ENCODE measurements at regions not wholly inside any gene's neighbourhood (a gene's known extent, or its start where the extent isn't known, plus 50 kb on each side); places are given as distances from the start of the nearest gene placed in this dataset.
"Not testable (repeated sequence)": the region's sequence is repeated elsewhere in the genome, so short reads cannot be mapped to it uniquely, and the experiment has no call there.

DNA sequence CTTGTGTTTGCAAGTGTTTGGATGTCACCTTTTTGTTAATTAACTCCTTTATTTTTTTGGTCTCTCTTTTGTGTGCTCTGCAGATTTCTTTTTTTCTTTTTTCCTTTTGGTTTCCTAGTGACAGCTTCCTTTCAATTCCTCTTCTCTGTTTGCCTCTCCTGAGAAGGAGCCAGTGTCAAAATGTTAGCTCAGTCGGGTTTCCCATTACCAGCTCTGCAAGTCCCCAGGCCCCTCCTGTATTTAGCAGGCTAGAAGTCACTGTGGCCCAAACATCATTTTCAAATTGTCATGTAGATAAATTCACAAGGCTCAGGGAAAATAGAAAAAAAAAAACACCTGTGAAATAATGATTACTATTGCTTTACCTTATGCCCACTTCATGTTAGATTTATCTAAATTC, 1621.6 kb downstream of the CDH8 start:
- DNase-seq (ENCODE audit: extremely low read depth in 1 of 2, low read depth in 1 of 2) = no peak

DNA sequence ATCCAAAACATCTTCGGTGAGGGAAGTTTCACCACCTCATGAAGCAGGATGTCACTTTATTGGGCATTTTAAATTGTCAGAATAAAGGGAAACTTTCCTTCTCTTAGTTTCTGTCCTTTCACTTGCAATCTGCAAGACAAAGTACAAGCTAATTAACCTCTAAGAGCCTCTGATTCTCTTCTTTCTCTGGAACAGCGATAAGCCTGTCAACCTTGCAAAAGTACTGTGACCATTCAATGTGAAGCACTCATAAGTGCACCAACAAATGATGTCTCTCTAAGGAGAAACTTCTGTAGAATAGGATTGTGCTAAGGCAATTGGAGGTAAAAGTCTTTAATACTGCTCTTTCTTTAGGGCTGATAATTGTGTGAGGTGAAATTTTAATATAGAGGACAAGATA, 1622.3 kb downstream of the CDH8 start:
- no peak for DNase-seq (ENCODE audit: extremely low read depth in 1 of 2, low read depth in 1 of 2)

DNA sequence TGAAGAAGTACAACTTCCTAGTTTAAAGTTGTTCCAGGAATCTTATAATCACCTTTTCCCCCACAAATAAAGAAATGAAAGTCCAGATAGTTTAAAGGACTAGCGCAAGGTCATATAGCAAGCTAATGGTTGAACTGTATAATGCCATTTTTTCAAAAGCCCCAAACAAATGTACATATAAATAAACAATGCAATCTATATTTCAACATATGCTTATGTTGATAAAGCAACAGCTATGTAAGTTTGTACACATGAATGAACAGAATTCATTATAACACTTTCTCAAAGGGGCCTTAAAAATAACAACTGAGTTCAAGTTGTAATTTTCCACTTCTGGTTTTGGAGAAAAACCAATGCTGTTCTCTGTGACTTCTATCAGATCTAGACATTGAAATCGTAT, 1628.6 kb downstream of the CDH8 start:
- DNase-seq (ENCODE audit: extremely low read depth in 1 of 2, low read depth in 1 of 2) = no peak

DNA sequence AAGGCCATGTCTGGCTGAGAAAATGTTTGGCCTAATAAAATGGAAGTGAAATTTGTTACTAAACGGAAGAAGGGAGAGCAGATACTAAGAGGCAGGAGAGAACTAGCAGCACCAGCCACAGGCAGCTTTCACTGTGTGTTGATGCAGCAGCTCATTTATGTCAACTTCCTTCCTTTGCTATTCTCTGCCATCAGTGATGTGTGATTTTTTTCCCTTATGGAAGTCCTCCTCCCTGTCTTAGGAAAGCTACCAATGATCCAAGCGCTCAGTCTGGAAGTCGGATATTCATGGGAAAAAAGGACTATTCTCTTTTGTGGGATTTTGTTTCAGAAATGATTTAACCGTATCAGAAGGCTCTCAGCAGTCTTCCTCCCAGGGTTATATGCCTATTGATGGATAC, 1629.2 kb downstream of the CDH8 start:
- no peak for DNase-seq (ENCODE audit: extremely low read depth in 1 of 2, low read depth in 1 of 2)

DNA sequence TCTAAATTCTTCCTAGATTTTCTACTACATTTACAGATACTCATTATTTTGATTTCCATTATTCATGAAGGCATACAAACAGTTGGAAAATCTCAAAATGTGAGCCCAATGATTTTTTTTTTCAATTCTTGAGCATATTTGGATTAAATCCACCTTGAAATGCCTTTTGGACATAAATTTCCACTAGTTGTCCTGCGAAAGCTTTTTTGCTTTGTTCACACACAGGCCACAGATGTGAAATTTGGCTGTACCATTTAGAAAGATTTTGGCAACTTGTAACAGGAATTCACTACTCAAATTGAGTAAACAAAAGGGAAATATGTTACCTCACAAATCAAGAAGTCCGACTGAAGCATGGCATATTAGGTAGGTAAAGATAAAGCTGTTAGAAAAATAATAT, 1631.0 kb downstream of the CDH8 start:
- no peak for DNase-seq (ENCODE audit: extremely low read depth in 1 of 2, low read depth in 1 of 2)

DNA sequence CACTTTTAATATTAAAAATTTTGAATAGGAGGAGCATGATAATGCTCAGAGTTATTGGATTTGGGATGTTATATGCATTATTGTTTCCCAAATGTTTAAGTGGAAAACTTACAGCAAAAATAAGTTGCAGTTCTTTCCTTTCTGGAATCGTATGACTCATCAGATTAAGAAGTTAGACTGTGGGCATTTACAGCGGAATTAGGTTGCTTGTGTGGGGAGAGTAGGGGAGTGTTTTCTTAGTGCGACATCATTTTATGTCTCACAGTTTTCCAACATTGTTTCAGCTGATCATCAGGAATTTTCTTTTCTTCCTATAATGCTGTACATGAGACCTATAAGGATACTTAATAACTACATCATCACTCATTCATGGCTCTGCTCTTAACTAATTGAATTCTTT, 1631.8 kb downstream of the CDH8 start:
- DNase-seq (ENCODE audit: extremely low read depth in 1 of 2, low read depth in 1 of 2) = no peak

DNA sequence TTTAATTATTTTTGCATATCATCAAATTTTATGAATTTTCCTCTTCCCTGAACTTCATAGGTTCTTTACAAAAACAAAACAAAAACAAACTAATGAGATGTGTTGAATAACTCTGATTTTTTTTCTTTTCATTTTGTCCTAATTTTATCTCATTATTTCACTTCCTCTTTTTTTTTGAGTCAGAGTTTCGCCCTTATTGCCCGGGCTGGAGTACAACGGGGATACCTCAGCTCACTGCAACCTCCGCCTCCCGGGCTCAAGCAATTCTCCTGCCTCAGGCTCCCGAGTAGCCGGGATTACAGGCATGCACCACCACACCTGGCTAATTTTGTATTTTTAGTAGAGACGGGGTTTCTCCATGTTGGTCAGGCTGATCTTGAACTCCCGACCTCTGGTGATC, 1633.3 kb downstream of the CDH8 start:
- DNase-seq (ENCODE audit: extremely low read depth in 1 of 2, low read depth in 1 of 2) = not testable (repeated sequence)

DNA sequence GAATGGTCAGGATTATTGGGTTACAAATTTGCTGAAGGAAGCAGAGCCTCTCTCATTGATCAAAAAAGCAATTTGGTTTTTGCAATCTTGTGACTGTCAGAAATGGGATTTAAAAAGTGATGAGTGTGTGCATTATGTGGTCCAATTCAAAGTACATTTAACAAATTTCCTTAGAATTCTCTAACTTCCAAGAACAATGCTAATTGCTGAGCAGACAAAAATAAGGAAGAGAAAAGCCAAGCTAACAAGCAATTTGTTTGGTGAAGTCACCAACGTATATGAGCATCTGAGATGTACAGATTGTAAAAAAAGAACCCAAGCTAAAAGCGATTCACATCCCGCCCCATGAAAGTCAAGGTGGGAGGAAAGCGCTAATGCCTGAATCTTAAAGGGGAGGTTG, 1643.9 kb downstream of the CDH8 start:
- DNase-seq (ENCODE audit: extremely low read depth in 1 of 2, low read depth in 1 of 2) = no peak

DNA sequence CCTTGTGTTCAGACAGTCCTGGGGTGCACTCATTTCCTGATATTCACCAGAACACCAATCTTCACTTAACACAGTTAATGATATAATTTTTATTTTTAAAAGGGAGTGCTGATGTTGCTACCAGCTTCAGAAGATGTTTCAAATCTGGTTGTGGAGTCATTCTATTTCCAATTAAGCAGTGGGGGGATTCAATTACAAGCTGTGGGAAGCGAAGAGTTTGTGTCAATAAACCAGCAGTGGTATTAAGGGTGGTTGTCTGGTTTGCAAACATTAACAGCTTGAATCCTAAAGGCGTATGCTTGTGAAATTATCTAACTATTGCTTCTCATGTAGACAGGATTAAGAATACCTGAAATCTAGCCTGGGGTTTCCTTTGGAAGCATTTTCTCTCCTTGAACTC, 1637.5 kb upstream of the GOT2 start:
- no peak for DNase-seq (ENCODE audit: extremely low read depth in 1 of 2, low read depth in 1 of 2)

DNA sequence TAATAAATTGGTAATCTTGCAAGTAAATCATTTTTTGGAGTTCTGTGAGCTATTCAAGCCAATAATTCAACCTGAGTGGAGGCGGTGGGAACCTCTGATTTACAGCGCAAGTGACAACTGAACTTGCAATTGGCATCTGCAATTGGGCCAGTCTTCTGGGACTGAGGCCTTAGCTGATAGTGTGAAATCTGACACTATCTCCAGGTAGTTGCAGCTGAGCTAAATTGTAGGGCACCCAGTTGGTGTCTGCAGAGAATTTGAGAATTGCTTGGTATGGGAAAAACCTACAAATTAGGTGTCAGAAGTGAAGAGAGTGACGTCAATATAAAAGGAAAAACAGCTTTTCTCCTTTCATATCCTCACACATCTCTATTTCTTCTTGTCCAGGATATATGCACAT, 1633.6 kb upstream of the GOT2 start:
- no peak for DNase-seq (ENCODE audit: extremely low read depth in 1 of 2, low read depth in 1 of 2)

DNA sequence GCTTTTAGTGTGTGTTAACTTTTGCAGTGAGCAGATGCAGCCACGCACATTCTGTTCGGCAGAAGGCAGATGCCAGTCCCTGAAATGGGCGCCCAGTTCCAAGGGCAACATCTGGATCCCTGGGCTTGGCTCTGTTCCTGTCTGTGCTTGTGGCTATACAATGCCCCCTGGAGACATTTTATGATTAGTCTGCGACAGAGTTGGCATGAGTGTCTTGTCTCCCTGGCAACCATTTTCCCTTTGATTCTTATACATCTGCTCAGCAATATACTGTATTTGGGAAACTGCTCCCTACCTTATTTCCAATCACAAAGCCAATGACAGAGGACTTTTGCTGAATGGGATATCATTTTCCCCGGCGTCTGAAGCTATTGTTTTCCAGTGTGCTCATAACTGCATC, 1629.5 kb upstream of the GOT2 start:
- DNase-seq (ENCODE audit: extremely low read depth in 1 of 2, low read depth in 1 of 2) = no peak

DNA sequence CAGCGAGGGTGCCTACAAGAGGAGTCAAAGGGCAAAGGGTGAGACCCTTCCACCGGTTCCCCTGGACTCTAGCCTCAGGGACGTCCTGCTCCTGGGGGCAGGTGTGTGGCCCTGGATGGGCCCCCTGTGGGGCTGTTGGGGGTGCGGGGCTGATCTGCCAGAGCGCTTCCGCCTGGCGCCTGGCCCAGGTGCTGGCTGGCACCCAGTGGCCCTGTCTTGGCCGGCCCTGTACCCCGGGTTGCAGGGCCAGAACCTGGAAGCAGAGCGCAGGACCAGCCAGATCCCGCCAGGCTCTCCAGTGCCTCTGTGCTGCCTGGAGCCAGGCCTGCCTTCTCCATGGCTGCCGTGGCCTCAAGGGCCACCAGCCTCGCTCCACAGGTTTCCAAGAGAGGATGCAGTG, 1625.8 kb upstream of the GOT2 start:
- DNase-seq (ENCODE audit: extremely low read depth in 1 of 2, low read depth in 1 of 2) = not testable (repeated sequence)

DNA sequence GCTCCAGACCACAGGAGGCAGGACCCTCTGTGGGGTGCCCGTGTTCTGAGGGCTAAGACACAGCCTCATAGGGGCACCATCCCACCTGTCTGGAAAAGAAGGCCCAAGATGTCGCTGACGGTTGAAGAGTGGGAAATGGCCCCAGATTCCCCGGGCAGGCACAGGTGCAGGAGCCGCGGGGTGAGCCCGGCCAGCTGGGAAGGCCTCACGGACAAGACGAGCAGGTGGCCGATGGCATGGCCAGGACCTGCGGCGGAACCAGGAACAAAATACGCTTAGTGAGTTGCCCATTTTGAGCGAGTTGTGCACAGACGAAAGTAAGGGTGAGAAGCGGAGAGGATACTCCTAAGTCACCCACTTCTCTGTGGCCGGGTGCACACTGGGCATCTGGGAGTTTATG, 1625.3 kb upstream of the GOT2 start:
- DNase-seq (ENCODE audit: extremely low read depth in 1 of 2, low read depth in 1 of 2) = not testable (repeated sequence)

DNA sequence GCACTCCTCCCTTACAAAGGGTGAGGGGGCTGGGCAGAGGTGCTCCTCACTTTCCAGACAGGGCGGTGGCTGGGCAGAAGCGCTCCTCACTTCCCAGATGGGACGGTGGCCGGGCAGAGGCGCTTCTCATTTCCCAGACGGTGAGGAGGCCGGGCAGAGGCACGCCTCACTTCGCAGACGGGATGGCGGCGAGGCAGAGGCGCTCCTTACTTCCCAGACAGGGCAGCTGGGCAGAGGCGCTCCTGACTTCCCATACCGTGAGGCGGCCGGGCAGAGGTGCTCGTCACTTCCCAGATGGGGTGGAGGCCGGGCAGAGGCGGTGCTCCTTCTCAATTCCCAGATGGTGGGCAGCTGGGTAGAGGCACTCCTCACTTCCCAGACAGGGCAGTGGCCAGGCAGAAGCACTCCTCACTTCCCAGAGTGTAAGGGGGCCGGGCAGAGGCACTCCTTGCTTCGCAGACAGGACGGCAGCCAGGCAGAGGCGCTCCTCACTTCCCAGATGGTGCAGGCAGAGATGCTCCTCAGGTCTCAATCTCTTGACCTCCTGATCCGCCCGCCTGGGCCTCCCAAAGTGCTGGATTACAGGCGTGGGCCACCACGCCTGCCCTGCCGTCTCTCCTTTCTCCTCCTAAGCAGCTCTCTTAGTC, 1623.9 kb upstream of the GOT2 start:
- DNase-seq (ENCODE audit: extremely low read depth in 1 of 2, low read depth in 1 of 2) = not testable (repeated sequence)

DNA sequence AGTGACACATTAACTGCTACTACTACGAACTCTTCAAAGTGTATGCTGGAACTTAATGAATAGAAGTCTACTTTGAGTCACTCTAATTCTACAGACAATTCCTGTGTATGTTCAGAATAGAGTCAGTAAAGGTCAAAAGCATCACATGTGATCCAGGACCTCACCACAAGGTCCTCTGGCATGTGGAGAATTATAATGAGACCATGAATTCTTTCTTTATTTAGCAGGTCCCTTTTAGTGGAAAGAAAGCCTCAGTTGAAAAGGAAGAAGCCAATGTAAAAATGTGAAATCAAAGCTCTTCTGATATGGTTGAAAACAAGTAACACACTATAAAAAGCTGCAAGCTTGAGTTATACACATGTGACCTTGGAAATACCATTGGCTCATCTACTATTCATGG, 1612.1 kb upstream of the GOT2 start:
- no peak for DNase-seq (ENCODE audit: extremely low read depth in 1 of 2, low read depth in 1 of 2)

DNA sequence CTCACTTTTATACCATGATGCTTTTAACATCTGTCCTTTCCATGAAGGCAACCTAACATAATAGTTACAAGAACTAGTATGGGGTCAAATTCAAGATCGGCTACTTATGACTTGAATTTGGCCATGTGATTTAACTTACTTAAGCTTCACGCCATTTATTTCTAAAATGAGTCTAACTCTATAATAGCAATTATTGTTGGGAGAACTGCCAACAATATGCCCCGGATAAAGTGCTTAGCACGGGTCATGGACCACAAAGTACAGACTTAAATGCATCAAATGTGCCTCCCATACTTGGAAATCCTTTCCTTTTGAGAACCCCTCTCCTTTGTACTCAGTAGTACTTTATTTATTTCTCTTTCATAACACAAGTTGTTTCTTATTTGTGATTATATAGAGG, 1603.6 kb upstream of the GOT2 start:
- DNase-seq (ENCODE audit: extremely low read depth in 1 of 2, low read depth in 1 of 2) = no peak

DNA sequence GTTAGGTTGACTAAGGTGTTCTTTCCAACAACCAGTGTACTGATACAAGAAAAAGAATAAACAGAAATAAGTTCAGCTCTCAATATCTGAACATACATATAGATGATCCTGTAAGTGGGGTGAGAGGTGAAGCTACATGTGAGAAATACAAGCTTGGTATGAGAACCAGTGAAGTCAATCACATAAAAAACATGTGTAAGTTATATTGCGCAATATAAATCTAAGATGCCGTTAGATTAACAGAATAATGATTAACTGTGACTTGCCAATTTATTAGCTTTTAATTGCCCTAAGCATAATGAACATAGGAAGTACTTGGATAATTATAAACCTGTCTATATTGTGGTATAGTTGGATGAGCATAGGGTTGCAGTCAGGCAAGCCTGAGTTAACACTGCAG, 1597.1 kb upstream of the GOT2 start:
- no peak for DNase-seq (ENCODE audit: extremely low read depth in 1 of 2, low read depth in 1 of 2)

DNA sequence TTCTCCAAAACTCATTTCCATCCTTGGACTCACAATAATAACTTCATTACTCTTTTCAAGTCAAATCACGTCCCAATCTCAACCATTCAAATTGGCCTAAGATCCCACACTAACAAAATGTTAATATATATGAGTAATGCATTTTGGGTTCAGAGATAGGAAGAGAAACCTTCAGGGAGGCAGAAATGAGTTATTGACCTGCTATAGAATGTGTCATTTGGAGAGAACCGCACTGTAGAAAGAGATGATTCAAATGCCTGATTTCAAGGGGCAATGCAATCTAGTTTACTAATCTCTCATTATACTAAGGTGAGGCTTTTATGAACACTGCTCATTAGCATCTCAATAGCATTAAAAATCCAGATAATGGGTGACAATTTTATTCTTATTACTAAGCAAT, 1595.0 kb upstream of the GOT2 start:
- no peak for DNase-seq (ENCODE audit: extremely low read depth in 1 of 2, low read depth in 1 of 2)

DNA sequence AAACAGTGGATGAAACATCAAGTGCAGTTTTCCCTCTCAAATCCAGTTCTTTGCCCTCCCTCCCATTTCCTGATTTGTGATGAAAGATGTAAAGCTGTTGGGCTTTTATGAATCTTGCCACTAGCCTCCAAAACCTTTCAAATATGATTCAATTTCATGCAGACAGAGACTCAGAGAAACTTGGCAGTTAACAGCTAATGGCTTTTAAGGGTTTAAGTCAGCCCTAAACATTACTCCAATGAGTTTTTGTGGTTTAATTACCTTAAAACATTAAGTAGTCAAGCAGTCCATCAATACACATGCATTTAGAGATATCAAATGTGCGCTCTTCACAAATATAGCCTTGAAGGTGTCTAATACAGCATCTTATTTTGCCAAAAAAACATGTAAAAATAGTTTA, 1594.0 kb upstream of the GOT2 start:
- no peak for DNase-seq (ENCODE audit: extremely low read depth in 1 of 2, low read depth in 1 of 2)

DNA sequence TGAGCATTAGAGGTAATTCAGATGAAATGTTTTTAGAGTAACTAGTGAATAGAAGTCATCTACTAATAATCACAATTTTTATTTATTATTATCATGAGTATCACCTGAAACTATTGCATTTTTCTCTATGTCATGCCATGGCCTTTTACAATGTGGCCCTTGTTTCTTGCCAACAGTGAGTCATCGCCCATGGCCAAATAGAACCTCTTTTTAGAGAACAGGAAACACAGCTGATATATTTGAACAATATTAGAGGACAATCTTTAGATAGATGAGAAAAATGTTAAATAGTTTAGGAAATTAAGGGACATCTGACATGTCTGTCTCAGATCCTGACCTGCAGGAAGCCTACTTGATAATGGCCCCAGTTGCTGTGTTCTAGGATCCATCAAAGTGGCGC, 1584.4 kb upstream of the GOT2 start:
- DNase-seq (ENCODE audit: extremely low read depth in 1 of 2, low read depth in 1 of 2) = no peak

DNA sequence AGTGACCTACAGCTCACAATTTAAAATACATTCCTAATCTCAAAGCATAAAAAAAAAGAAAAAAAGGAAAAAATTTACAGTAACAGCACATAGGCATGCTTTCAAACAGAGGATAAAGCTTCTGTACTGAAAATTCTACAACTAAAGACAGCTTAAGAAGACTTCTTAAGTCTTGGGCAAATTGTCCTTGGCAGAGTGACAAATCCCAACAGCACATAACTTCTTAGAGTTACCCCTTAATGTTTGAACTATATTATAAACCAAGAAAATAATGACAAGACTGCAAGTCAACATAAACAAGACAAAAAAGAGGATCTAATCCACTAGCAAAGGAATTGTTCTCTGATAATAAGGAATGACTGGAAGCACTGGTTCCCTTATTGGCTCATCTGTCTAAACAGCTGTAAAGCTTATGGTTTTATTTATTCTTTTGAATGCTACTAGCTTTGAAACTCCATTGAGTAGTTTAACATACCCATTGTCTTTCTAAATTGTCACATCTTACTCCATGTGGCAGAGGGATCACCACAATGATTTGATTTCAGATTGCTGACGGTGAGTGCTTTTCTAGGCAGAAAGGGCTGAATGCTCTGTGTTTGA, 1576.8 kb upstream of the GOT2 start:
- no peak for DNase-seq (ENCODE audit: extremely low read depth in 1 of 2, low read depth in 1 of 2)

DNA sequence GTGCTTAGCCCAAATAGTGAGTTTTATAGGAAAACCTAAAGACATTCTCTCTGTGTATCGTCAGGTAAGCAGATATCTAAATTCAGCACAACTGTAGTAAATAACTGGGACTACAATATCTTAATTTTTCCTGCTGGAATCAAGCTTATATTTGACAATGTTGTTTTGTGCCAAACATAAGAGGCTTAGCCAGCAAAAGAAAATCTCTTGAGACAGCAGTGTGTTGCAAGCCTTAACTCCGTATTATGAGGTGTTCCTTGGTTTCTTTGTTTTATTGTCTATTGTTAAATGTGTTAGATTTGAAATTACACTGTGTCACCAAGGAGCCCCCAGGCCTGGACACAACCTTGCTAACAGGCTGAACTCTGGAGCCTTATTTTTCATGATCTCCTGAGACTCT, 1570.6 kb upstream of the GOT2 start:
- no peak for DNase-seq (ENCODE audit: extremely low read depth in 1 of 2, low read depth in 1 of 2)

DNA sequence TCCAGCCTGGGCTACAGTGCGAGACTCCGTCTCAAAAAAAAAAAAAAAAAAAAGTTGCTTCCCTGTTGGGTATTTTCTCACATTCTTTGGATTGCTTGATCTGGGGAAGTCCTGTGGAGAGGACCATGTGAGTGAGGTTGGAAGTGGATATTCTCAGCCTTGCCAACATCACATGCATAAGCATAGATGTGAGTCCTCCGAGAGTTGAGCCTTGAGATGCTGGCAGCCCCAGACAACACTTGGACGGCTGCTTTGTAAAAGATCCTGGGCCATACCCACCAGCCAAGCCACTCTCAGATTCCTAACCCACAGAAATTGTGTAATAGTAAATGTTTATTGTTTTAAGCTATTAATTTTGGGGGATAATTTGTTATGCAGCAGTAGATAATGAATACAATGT, 1570.0 kb upstream of the GOT2 start:
- no peak for DNase-seq (ENCODE audit: extremely low read depth in 1 of 2, low read depth in 1 of 2)
